ENCODE measurements at regions not wholly inside any gene's neighbourhood (a gene's known extent, or its start where the extent isn't known, plus 50 kb on each side); places are given as distances from the start of the nearest gene placed in this dataset.

DNA sequence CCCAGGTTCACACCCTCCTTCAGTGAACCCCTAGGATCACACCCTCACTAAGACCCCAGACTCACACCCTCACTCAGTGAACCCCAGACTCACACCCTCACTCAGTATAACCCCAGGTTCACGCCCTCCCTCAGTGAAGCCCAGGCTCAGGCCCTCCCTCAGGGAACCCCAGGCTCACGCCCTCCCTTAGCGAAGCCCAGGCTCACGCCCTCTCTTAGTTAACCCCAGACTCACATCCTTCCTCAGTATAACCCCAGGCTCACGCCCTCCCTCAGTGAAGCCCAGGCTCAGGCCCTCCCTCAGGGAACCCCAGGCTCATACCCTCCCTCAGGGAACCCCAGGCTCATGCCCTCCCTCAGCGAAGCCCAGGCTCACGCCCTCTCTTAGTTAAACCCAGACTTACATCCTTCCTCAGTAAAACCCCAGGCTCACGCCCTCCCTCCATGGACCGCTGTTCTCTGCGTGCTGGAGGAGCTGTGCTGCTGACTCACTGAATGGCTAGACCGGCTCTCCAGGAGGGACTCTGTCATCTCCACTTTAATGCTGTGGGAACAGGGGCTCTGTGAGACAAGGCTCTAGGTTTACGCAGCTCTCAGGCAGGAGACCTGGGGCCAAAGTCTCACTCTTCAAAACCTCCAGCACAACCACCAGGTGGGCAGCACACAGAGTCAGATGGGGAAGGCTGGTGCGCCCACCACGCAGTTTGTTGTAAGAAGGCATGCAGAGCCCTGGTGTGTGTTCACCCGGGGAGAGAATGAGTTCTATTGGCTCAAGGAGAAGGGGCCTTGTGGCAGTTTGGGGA, 506.9 kb upstream of the MYT1L start:
- no peaks in the 10 kb centered on the region for H3K4me1 ChIP-seq (ENCODE audit: control insufficient read depth, extremely low read depth, insufficient read depth, low read length)
- no peak overlapping the region for H3K27ac ChIP-seq (ENCODE audit: insufficient read depth, low read length)
- no peak overlapping the region for H3K4me3 ChIP-seq (replicated peaks in 1 of 4; ENCODE audit: control extremely low read depth in 1 of 4, insufficient read depth in 1 of 4, low read depth in 3 of 4, low read length in 4 of 4)
- no peak overlapping the region for H3K9ac ChIP-seq (ENCODE audit: insufficient read depth, low read length)
- TF ChIP-seq, protein P1, sequence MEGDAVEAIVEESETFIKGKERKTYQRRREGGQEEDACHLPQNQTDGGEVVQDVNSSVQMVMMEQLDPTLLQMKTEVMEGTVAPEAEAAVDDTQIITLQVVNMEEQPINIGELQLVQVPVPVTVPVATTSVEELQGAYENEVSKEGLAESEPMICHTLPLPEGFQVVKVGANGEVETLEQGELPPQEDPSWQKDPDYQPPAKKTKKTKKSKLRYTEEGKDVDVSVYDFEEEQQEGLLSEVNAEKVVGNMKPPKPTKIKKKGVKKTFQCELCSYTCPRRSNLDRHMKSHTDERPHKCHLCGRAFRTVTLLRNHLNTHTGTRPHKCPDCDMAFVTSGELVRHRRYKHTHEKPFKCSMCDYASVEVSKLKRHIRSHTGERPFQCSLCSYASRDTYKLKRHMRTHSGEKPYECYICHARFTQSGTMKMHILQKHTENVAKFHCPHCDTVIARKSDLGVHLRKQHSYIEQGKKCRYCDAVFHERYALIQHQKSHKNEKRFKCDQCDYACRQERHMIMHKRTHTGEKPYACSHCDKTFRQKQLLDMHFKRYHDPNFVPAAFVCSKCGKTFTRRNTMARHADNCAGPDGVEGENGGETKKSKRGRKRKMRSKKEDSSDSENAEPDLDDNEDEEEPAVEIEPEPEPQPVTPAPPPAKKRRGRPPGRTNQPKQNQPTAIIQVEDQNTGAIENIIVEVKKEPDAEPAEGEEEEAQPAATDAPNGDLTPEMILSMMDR (conservative IDR thresholded peaks at IDR 0.05 in 1 of 2, IDR thresholded peaks at IDR 0.05 in 1 of 2; ENCODE audit: low read depth in 1 of 2, low read length in 2 of 2), result no peak
- TF ChIP-seq EZH2 (IDR thresholded peaks at IDR 0.05; ENCODE audit: low read length, missing control alignments), result no peak
- DNase-seq (ENCODE audit: low read depth in 2 of 2), result no peak
- no peak overlapping the region for H3K4me2 ChIP-seq (ENCODE audit: extremely low read depth, insufficient read depth, low read length)
- H2AFZ ChIP-seq (ENCODE audit: low read length), result no peak overlapping the region
- H3K79me2 ChIP-seq (ENCODE audit: control insufficient read depth, insufficient read depth, low read length), result no peaks in the 10 kb centered on the region
- no peaks in the 10 kb centered on the region for H3K36me3 ChIP-seq (ENCODE audit: control insufficient read depth, insufficient read depth, low read length)
- H4K20me1 ChIP-seq (ENCODE audit: control insufficient read depth, extremely low read depth, insufficient read depth, low read length), result no peaks in the 10 kb centered on the region
- no peaks in the 10 kb centered on the region for H3K27me3 ChIP-seq (ENCODE audit: control insufficient read depth, insufficient read depth, low read length)
- no peaks in the 10 kb centered on the region for H3K9me3 ChIP-seq (ENCODE audit: control insufficient read depth, insufficient read depth, low read depth, low read length)

DNA sequence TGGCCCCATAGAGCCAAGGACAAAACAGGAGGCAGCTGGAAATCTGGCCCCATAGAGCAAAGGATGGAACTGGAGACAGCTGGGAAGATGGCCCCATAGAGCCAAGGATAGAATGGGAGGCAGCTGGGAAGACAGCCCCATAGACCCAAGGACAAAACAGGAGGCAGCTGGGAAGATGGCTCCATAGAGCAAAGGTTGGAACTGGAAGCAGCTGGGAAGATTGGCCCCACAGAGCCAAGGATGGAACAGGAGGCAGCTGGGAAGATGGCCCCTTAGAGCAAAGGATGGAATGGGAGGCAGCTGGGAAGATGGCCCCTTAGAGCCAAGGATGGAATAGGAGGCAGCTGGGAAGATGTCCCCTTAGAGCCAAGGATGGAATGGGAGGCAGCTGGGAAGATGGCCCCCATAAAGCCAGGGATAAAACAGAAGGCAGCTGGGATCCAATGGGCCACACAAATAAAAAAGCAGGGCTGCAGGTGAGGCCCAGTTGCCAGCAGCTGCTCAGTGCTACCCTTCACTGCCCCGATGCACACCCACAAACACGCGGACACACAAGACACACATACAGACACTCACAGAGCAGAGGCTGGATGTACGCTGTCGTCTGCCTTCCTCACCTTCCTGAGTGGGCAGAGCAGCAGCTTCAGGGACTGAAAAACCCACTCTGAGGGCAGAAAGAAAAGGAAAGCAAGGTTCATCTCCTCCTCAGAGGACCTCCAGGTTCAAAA, 505.4 kb upstream of the MYT1L start:
- Histone ChIP-seq H3K27ac (ENCODE audit: insufficient read depth, low read length) (no peak overlapping the region), H2AFZ (ENCODE audit: low read length) (no peak overlapping the region), H4K20me1 (ENCODE audit: control insufficient read depth, extremely low read depth, insufficient read depth, low read length) (no peaks in the 10 kb centered on the region), H3K27me3 (ENCODE audit: control insufficient read depth, insufficient read depth, low read length) (no peaks in the 10 kb centered on the region), H3K79me2 (ENCODE audit: control insufficient read depth, insufficient read depth, low read length) (no peaks in the 10 kb centered on the region), H3K9ac (ENCODE audit: insufficient read depth, low read length) (no peak overlapping the region), H3K9me3 (ENCODE audit: control insufficient read depth, insufficient read depth, low read depth, low read length) (no peaks in the 10 kb centered on the region), H3K36me3 (ENCODE audit: control insufficient read depth, insufficient read depth, low read length) (no peaks in the 10 kb centered on the region), H3K4me3 (replicated peaks in 1 of 4; ENCODE audit: control extremely low read depth in 1 of 4, insufficient read depth in 1 of 4, low read depth in 3 of 4, low read length in 4 of 4) (no peak overlapping the region), H3K4me1 (ENCODE audit: control insufficient read depth, extremely low read depth, insufficient read depth, low read length) (no peaks in the 10 kb centered on the region), H3K4me2 (ENCODE audit: extremely low read depth, insufficient read depth, low read length) (no peak overlapping the region)
- DNase-seq (ENCODE audit: low read depth in 2 of 2), result no peak
- no peak for TF ChIP-seq EZH2 (IDR thresholded peaks at IDR 0.05; ENCODE audit: low read length, missing control alignments)

DNA sequence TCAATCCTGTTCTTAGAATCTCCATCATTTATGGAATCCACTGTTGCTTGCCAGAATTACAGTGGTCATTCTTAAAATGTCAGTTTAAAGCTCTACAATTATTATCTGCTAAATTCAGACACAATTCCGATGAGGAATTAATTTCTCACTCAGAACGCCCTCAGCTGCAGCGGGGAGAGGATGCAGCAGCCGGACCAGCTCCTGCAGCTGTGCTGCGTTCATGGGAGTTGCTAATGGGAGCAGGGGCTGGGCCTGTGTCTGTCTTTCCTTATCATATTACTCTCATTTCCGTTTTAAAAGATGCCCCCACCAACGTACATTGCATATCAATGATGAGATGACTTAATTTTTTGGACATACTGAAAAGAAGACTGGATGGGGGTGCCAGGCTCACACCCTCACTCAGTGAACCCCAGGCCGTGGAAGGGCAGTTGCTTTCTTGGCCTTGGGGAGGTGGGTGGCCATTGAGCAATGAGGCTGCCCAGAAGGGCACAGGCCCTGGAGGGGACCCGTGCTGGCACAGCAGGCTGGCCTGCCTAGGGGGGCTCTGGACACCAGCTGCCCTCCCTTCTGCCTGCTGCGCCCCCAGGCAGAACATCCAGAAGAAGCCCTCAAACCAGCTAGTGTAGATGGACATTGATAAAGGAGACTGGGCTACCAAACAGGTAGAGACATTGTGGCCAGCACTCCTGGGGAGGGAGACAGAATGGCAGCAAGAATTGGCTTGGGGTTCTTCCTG, 503.6 kb upstream of the MYT1L start:
- H3K79me2 ChIP-seq (ENCODE audit: control insufficient read depth, insufficient read depth, low read length), result no peaks in the 10 kb centered on the region
- no peaks in the 10 kb centered on the region for H3K36me3 ChIP-seq (ENCODE audit: control insufficient read depth, insufficient read depth, low read length)
- no peaks in the 10 kb centered on the region for H3K27me3 ChIP-seq (ENCODE audit: control insufficient read depth, insufficient read depth, low read length)
- no peak overlapping the region for H3K4me2 ChIP-seq (ENCODE audit: extremely low read depth, insufficient read depth, low read length)
- H3K9ac ChIP-seq (ENCODE audit: insufficient read depth, low read length), result no peak overlapping the region
- no peak for DNase-seq (ENCODE audit: low read depth in 2 of 2)
- TF ChIP-seq, protein P1 (conservative IDR thresholded peaks at IDR 0.05 in 1 of 2, IDR thresholded peaks at IDR 0.05 in 1 of 2; ENCODE audit: low read depth in 1 of 2, low read length in 2 of 2), result no peak
- no peak for TF ChIP-seq EZH2 (IDR thresholded peaks at IDR 0.05; ENCODE audit: low read length, missing control alignments)
- no peak overlapping the region for H3K4me3 ChIP-seq (replicated peaks in 1 of 4; ENCODE audit: control extremely low read depth in 1 of 4, insufficient read depth in 1 of 4, low read depth in 3 of 4, low read length in 4 of 4)
- H4K20me1 ChIP-seq (ENCODE audit: control insufficient read depth, extremely low read depth, insufficient read depth, low read length), result no peaks in the 10 kb centered on the region
- H3K4me1 ChIP-seq (ENCODE audit: control insufficient read depth, extremely low read depth, insufficient read depth, low read length), result no peaks in the 10 kb centered on the region
- no peak overlapping the region for H3K27ac ChIP-seq (ENCODE audit: insufficient read depth, low read length)
- H3K9me3 ChIP-seq (ENCODE audit: control insufficient read depth, insufficient read depth, low read depth, low read length), result no peaks in the 10 kb centered on the region
- no peak overlapping the region for H2AFZ ChIP-seq (ENCODE audit: low read length)

All from fibroblast of lung (primary cell).